Left ventricle myocardium inferior (tissue), 1 donor: ENCODE measurements at regions not wholly inside any gene's neighbourhood (a gene's known extent, or its start where the extent isn't known, plus 50 kb on each side); places are given as distances from the start of the nearest gene placed in this dataset.
A peak's percentile ranks its signal among the peaks of the same experiment; 100 is the strongest.

Experiments used
- DNase-seq: peaks from one replicate; pipeline ENCODE4 v3.0.0-alpha.2; 2020
- H3K27ac ChIP-seq: fragments of 200-600 bp; replicated peaks from 2 replicates; pipeline ENCODE4 v1.8.0; 2021
- H3K27me3 ChIP-seq: fragments of 200-600 bp; 2 replicates; pipeline ENCODE4 v1.8.0; 2021; ENCODE audit warnings: low read depth
- H3K36me3 ChIP-seq: fragments of 200-600 bp; 2 replicates; pipeline ENCODE4 v1.8.0; 2021
- H3K4me1 ChIP-seq: fragments of 200-600 bp; 2 replicates; pipeline ENCODE4 v1.8.0; 2021
- H3K4me3 ChIP-seq: fragments of 200-600 bp; 2 replicates; pipeline ENCODE4 v1.8.0; 2021; ENCODE audit warnings: mild to moderate bottlenecking, moderate library complexity
- H3K9me3 ChIP-seq: fragments of 200-600 bp; replicated peaks from 2 replicates; pipeline ENCODE4 v1.8.0; 2021
- intact Hi-C: fragments of 100-400 bp; cut with micrococcal nuclease; formaldehyde crosslinking; loops from one replicate; pipeline ENCODE4 v1.11.0; 2022
- TF ChIP-seq, protein P1 (sequence below): fragments of 200-600 bp; IDR thresholded peaks from 2 replicates; pipeline ENCODE4 v1.8.0; 2021; ENCODE audit warnings: antibody characterized with exemption, mild to moderate bottlenecking, borderline replicate concordance
- donor health status: DM: no; HTN: yes; CAD: no; lungs with severe emphysema.

DNA sequence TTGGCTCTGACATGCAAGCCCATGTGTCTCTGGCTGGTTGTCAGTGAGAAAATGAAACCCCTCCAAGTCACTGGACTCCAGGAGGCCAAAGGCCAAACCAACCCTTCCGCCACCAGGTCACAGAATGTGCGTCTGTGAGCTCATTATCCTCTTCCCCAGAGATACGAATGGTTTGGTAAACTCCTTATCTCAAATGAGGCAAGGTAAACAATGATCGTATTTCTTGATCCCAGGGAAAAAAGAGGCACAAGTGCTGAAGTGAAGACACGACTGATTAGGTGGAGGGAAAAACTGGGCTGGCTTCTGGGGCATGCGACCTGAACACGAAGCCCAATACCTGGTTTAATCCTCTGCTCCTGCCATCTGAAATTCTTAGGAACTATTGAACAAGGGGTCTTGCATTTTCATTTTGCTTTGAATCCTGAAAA, 70.6 kb upstream of the ARID5B start:
- peak overlapping the region; percentile 71 for H3K27ac ChIP-seq
- TF ChIP-seq, protein P1, sequence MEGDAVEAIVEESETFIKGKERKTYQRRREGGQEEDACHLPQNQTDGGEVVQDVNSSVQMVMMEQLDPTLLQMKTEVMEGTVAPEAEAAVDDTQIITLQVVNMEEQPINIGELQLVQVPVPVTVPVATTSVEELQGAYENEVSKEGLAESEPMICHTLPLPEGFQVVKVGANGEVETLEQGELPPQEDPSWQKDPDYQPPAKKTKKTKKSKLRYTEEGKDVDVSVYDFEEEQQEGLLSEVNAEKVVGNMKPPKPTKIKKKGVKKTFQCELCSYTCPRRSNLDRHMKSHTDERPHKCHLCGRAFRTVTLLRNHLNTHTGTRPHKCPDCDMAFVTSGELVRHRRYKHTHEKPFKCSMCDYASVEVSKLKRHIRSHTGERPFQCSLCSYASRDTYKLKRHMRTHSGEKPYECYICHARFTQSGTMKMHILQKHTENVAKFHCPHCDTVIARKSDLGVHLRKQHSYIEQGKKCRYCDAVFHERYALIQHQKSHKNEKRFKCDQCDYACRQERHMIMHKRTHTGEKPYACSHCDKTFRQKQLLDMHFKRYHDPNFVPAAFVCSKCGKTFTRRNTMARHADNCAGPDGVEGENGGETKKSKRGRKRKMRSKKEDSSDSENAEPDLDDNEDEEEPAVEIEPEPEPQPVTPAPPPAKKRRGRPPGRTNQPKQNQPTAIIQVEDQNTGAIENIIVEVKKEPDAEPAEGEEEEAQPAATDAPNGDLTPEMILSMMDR, result no peak
- H3K36me3 ChIP-seq, result no peaks in the 10 kb centered on the region
- no peaks in the 10 kb centered on the region for H3K27me3 ChIP-seq
- H3K4me3 ChIP-seq, result peak overlapping the region; percentile 5
- peaks cover 18% of the 10 kb centered on the region for H3K4me1 ChIP-seq
- no peak for DNase-seq
- H3K9me3 ChIP-seq, result peaks cover 7% of the 10 kb centered on the region
- intact Hi-C loops, result no loop called here

DNA sequence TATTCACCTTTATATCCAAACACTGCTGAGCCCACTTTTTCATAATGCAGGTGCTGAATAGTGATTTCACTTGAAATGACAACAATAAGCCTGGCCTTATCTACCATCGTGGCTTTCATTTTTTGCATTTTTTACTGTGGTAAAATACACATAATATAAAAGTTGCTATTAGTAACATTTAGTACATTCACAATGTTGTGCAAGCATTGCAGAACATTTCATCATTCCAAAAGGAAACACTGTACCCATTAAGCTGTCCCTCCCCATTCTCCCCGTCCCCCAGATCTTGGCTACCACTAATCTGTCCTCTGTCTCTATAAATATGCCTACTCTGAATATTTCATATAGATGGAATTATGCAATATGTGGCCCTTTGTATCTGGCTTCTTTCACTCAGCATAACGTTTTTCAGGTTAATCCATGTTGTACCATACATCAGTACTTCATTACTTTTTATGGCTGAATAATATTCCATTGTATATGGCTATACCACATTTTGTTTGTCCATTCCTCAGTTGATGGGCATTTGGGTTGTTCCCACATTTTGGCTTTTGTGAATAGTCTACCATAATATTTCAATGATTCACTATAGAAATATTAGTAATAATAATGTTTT, 68.5 kb upstream of the ARID5B start:
- Histone ChIP-seq H3K36me3 (no peaks in the 10 kb centered on the region), H3K27me3 (no peaks in the 10 kb centered on the region), H3K9me3 (peaks cover 7% of the 10 kb centered on the region), H3K4me1 (peaks cover 32% of the 10 kb centered on the region), H3K27ac (no peak overlapping the region), H3K4me3 (no peak overlapping the region)
- intact Hi-C loops, result no loop called here
- TF ChIP-seq, protein P1, result no peak
- no peak for DNase-seq

DNA sequence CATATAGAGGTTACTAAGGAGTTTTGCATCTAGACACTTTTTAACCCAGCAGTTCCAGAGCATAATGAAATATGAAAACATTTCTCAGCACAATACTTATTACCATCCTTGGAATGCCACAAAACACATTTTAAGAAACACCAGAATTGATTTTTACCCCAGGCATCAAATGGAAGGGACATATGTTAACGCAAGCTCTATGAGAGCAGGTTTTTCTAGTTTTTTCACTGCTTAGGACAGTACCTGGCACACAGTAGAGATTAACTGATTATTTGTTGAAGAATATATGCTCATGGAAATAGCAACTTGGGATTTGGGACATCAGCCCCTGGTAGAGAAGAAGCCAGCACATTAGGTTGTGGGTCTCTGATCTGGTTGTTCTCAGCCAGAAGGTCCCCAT, 67.0 kb upstream of the ARID5B start:
- Histone ChIP-seq H3K27me3 (no peaks in the 10 kb centered on the region), H3K27ac (no peak overlapping the region), H3K4me3 (no peak overlapping the region), H3K4me1 (peaks cover 31% of the 10 kb centered on the region), H3K9me3 (peaks cover 7% of the 10 kb centered on the region), H3K36me3 (no peaks in the 10 kb centered on the region)
- DNase-seq, result no peak
- TF ChIP-seq, protein P1, result no peak
- intact Hi-C loops, result no loop called here

DNA sequence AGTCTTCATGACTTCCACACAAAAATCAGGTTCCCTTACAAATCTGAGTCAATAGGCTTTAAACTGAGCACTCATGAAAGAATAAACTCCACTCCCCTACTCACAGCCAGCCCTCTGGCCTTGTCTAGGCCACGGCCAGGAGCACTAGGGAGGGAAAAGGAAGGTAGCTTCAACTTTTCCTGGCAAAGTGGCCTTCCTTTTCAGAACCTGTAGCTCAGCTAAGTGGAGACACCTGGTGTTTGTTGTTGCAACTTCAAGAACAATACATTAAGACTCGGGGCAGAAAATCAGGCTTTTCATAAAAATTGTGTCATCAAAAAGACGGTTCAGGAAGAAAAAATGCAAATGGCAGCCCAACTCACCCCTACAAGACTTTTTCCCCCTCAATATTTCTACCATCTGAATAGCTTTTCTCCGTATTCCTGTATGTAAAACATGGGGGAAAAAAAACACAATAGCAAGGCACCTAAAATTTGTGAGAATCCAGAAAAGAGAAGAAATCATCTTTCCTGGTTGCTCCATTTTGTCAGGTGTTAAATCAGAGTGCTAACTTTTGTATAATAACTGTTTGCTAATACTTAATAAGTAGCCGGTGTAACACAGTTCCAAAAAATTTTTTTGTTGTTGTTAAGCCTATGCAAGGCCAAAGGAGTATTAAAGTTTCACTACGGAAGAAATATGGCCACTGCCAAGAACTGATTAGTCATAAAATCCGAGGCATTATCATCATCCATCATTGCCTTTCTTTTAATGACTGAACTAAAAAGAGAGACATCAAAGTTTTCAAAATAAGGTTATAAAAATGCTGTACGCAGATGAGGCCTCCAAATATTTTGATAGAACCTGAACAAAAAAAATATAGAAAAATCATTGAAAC, 66.2 kb upstream of the ARID5B start:
- no peaks in the 10 kb centered on the region for H3K27me3 ChIP-seq
- no peak for DNase-seq
- intact Hi-C loops, result no loop called here
- TF ChIP-seq, protein P1, result peak; percentile 53
- H3K9me3 ChIP-seq, result peaks cover 7% of the 10 kb centered on the region
- peak overlapping the region; percentile 27 for H3K27ac ChIP-seq
- H3K4me3 ChIP-seq, result no peak overlapping the region
- no peaks in the 10 kb centered on the region for H3K36me3 ChIP-seq
- peaks cover 24% of the 10 kb centered on the region for H3K4me1 ChIP-seq

DNA sequence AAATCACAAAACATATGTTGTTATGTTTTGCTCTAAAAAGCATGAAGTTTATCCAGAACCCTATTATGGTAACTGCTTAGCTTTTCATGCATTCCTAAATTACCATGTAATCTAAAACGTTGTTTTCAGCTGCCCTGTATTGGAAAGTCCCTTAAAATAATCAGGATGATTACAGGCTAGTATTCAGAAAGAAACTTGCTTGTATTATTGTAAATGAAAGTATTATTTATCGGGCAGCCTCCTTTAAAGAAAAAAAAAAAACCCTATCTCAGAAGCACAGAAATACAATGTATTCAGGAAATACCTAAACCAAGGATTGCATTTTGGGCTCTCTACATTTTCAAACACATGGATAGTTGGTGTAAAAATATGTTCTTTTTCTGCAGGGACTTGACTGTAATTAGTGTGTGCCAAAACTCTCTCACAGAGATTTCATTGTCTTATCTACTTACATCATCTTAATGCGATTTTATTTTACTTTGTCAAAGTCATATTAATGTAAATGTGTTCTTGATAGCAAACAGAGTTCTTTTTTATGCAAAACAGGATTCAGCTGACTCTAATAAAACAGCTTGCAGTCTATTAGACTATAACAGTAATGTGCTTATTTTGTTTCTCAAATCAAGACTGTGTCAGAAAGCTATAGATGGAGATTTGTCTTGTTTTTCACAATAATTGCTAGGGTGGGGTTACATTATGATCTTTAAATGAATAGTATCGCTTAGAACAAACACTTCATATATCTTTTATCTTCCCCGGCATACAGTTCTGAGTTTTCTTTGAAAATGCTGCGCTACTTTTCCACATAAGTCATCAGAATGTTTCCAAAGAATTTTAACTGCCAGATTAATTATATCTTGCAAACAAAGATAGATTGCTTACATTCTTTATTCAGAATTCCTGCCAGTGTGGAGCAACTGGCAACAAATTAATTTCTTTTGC, 65.3 kb upstream of the ARID5B start:
- Histone ChIP-seq H3K27ac (peak overlapping the region; percentile 27), H3K4me1 (peaks cover 24% of the 10 kb centered on the region), H3K9me3 (peaks cover 3% of the 10 kb centered on the region), H3K36me3 (no peaks in the 10 kb centered on the region), H3K4me3 (no peak overlapping the region), H3K27me3 (no peaks in the 10 kb centered on the region)
- TF ChIP-seq, protein P1, result no peak
- intact Hi-C loops, result no loop called here
- DNase-seq, result no peak
